Keratinocyte (primary cell): ENCODE measurements at regions not wholly inside any gene's neighbourhood (a gene's known extent, or its start where the extent isn't known, plus 50 kb on each side); places are given as distances from the start of the nearest gene placed in this dataset.

Source experiments
- DNase-seq: peaks from one replicate; pipeline ENCODE4 v3.0.0-alpha.2; 2011; ENCODE audit warnings: low read depth, missing footprints, low spot score
- FAIRE-seq: peaks from 2 replicates; lab custom pipeline; 2011; peaks lifted over from hg19 to GRCh38; lab: Jason Lieb, UNC
- H2AFZ ChIP-seq: 2 replicates; pipeline ENCODE4 v1.6.0; 2012; ENCODE audit warnings: low read length, control low read depth, inconsistent platforms; ENCODE audit not compliant: control insufficient read depth
- H3K27ac ChIP-seq: 2 replicates; pipeline ENCODE4 v1.5.1; 2011; ENCODE audit warnings: low read length; ENCODE audit not compliant: control insufficient read depth, insufficient read depth
- H3K27me3 ChIP-seq: 3 replicates; pipeline ENCODE4 v1.6.0; 2011; ENCODE audit warnings: low read length; ENCODE audit not compliant: control insufficient read depth, insufficient read depth; ENCODE audit errors: extremely low read depth
- H3K36me3 ChIP-seq, 2 experiments: 2 replicates in 1 of 2; 3 replicates in 1 of 2; pipeline ENCODE4 v1.5.1; 2011; ENCODE audit warnings: low read length in 2 of 2, mild to moderate bottlenecking in 1 of 2; ENCODE audit not compliant: control insufficient read depth in 2 of 2, insufficient read depth in 2 of 2; ENCODE audit errors: extremely low read depth in 1 of 2
- H3K4me1 ChIP-seq: 3 replicates; pipeline ENCODE4 v1.5.1; 2011; ENCODE audit warnings: low read length; ENCODE audit not compliant: control insufficient read depth, insufficient read depth; ENCODE audit errors: extremely low read depth
- H3K4me2 ChIP-seq: 3 replicates; pipeline ENCODE4 v1.6.0; 2011; ENCODE audit warnings: low read depth, low read length; ENCODE audit not compliant: control insufficient read depth, insufficient read depth; ENCODE audit errors: extremely low read depth
- H3K4me3 ChIP-seq, 3 experiments: fragments of 200-600 bp in 1 of 3; sonication (generic) in 1 of 3; 2 replicates in 2 of 3; 3 replicates in 1 of 3; pipeline ENCODE4 v1.5.1; 2011 to 2016; ENCODE audit warnings: low read length in 3 of 3, mild to moderate bottlenecking in 3 of 3, control low read depth in 2 of 3, inconsistent platforms in 1 of 3, low read depth in 1 of 3, mixed read lengths in 1 of 3, mixed run types in 1 of 3, moderate library complexity in 1 of 3; ENCODE audit not compliant: control insufficient read depth in 2 of 3, insufficient read depth in 2 of 3; ENCODE audit errors: extremely low read depth in 1 of 3
- H3K79me2 ChIP-seq: 2 replicates; pipeline ENCODE4 v1.6.0; 2012; ENCODE audit warnings: low read length; ENCODE audit not compliant: control insufficient read depth, insufficient read depth
- H3K9ac ChIP-seq: 3 replicates; pipeline ENCODE4 v1.6.0; 2011; ENCODE audit warnings: low read length; ENCODE audit not compliant: control insufficient read depth, insufficient read depth; ENCODE audit errors: extremely low read depth
- H3K9me1 ChIP-seq: 3 replicates; pipeline ENCODE4 v1.6.0; 2011; ENCODE audit warnings: low read length; ENCODE audit not compliant: control insufficient read depth, insufficient read depth; ENCODE audit errors: extremely low read depth
- H3K9me3 ChIP-seq: 2 replicates; pipeline ENCODE4 v1.5.1; 2012; ENCODE audit warnings: low read depth, low read length; ENCODE audit not compliant: control insufficient read depth
- H4K20me1 ChIP-seq: 3 replicates; pipeline ENCODE4 v1.6.0; 2011; ENCODE audit warnings: low read length; ENCODE audit not compliant: control insufficient read depth, insufficient read depth; ENCODE audit errors: extremely low read depth
- EZH2 ChIP-seq: IDR thresholded peaks from one replicate; pipeline ENCODE4 v1.6.1; 2012; ENCODE audit warnings: inconsistent platforms, mild to moderate bottlenecking, low read length, moderate library complexity
- dilution Hi-C: fragments of 300-500 bp; cut with MboI; formaldehyde crosslinking; loops from one replicate; pipeline ENCODE4 v1.7.0; 2020; ENCODE audit warnings: low sequenced_read_pairs; ENCODE audit not compliant: extremely low pct_ligation_motif_present
- TF ChIP-seq, protein P1 (sequence below), 3 experiments: IDR thresholded peaks in 1 of 3; conservative IDR thresholded peaks in 1 of 3; optimal IDR thresholded peaks in 1 of 3; 2 replicates in 2 of 3; 3 replicates in 1 of 3; pipeline versions ENCODE3 to v1.5.1; 2011; ENCODE audit warnings: low read length in 3 of 3, mild to moderate bottlenecking in 3 of 3, moderate library complexity in 2 of 3, control low read depth in 1 of 3, inconsistent platforms in 1 of 3; ENCODE audit not compliant: insufficient read depth in 2 of 3; ENCODE audit errors: extremely low read depth in 1 of 3

DNA sequence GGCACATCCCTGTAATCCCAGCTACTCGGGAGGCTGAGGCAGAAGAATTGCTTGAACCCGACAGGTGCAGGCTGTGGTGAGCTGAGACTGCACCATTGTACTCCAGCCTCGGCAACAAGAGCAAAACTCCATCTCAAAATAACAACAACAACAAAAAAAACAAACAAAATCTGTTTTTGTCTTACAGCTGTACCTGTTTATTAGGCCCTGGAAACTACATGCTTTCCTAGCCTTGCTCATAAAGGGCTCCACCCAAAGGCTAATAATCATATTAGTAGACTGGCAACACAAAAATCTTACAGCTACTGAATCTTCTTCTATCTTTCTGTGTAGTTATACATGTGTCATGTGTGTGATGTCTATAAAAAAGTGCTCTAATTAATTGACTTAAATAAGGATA is 503.9 kb upstream of the EYS start:
- no peak overlapping the region for H3K9ac ChIP-seq
- no peak overlapping the region for H3K4me2 ChIP-seq
- H3K4me1 ChIP-seq: no peaks in the 10 kb centered on the region
- H3K36me3 ChIP-seq: no peaks in the 10 kb centered on the region
- H3K79me2 ChIP-seq: no peaks in the 10 kb centered on the region
- dilution Hi-C loops: no loop called here
- DNase-seq (no peak), FAIRE-seq (no peak)
- no peak overlapping the region for H3K4me3 ChIP-seq
- no peaks in the 10 kb centered on the region for H3K27me3 ChIP-seq
- no peak overlapping the region for H3K27ac ChIP-seq
- no peaks in the 10 kb centered on the region for H3K9me1 ChIP-seq
- no peak for TF ChIP-seq EZH2
- TF ChIP-seq, protein P1, sequence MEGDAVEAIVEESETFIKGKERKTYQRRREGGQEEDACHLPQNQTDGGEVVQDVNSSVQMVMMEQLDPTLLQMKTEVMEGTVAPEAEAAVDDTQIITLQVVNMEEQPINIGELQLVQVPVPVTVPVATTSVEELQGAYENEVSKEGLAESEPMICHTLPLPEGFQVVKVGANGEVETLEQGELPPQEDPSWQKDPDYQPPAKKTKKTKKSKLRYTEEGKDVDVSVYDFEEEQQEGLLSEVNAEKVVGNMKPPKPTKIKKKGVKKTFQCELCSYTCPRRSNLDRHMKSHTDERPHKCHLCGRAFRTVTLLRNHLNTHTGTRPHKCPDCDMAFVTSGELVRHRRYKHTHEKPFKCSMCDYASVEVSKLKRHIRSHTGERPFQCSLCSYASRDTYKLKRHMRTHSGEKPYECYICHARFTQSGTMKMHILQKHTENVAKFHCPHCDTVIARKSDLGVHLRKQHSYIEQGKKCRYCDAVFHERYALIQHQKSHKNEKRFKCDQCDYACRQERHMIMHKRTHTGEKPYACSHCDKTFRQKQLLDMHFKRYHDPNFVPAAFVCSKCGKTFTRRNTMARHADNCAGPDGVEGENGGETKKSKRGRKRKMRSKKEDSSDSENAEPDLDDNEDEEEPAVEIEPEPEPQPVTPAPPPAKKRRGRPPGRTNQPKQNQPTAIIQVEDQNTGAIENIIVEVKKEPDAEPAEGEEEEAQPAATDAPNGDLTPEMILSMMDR (optimal IDR thresholded peaks at IDR 0.05 in 1 of 3, IDR thresholded peaks at IDR 0.05 in 1 of 3, conservative IDR thresholded peaks at IDR 0.05 in 1 of 3; ENCODE audit: extremely low read depth in 1 of 3, insufficient read depth in 2 of 3, low read length in 3 of 3): no peak
- no peak overlapping the region for H2AFZ ChIP-seq
- no peaks in the 10 kb centered on the region for H4K20me1 ChIP-seq
- no peaks in the 10 kb centered on the region for H3K9me3 ChIP-seq

DNA sequence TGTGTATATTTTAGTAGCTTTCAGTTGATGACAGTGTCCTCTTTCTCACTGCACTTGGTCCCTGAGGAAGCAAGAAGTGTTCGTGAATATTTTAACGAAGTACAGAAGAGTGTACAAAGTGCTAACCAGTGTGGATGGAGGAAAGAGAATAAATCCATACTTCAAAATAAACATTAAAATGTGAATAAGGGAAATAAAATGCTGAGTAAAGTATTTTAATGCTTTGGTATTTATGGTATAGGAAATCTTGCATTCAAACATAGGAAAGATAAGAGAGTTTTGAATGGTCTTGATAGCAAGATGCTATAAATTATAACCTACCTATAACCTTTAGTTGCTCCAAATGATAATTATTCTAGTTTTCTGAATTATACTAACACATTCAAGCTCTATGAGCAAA is 493.4 kb upstream of the EYS start:
- no peak overlapping the region for H2AFZ ChIP-seq
- H3K36me3 ChIP-seq: no peaks in the 10 kb centered on the region
- H3K4me3 ChIP-seq: no peak overlapping the region
- H3K27ac ChIP-seq: no peak overlapping the region
- H3K4me1 ChIP-seq: no peaks in the 10 kb centered on the region
- H3K9me3 ChIP-seq: no peaks in the 10 kb centered on the region
- no peak for FAIRE-seq
- no peak overlapping the region for H3K9ac ChIP-seq
- no peak for DNase-seq
- no peaks in the 10 kb centered on the region for H3K79me2 ChIP-seq
- TF ChIP-seq, protein P1 (optimal IDR thresholded peaks at IDR 0.05 in 1 of 3, IDR thresholded peaks at IDR 0.05 in 1 of 3, conservative IDR thresholded peaks at IDR 0.05 in 1 of 3; ENCODE audit: extremely low read depth in 1 of 3, insufficient read depth in 2 of 3, low read length in 3 of 3): no peak
- no peak for TF ChIP-seq EZH2
- H3K4me2 ChIP-seq: no peak overlapping the region
- dilution Hi-C loops: no loop called here
- no peaks in the 10 kb centered on the region for H3K9me1 ChIP-seq
- H4K20me1 ChIP-seq: no peaks in the 10 kb centered on the region
- H3K27me3 ChIP-seq: no peaks in the 10 kb centered on the region
